Osteocyte (in vitro differentiated cells): ENCODE measurements at regions not wholly inside any gene's neighbourhood (a gene's known extent, or its start where the extent isn't known, plus 50 kb on each side); places are given as distances from the start of the nearest gene placed in this dataset.

ENCODE experiments used
- DNase-seq: peaks from one replicate; pipeline ENCODE4 v3.0.0; 2021; ENCODE audit warnings: mixed read lengths; ENCODE audit not compliant: unreplicated experiment; ENCODE audit errors: extremely low spot score
- H3K27ac Mint-ChIP-seq: one replicate; pipeline ENCODE4 v1.8.0; 2021; ENCODE audit warnings: mild to moderate bottlenecking, mixed read lengths; ENCODE audit not compliant: unreplicated experiment
- H3K27me3 Mint-ChIP-seq: one replicate; pipeline ENCODE4 v1.8.0; 2021; ENCODE audit warnings: mixed read lengths; ENCODE audit not compliant: unreplicated experiment
- H3K36me3 Mint-ChIP-seq: one replicate; pipeline ENCODE4 v1.8.0; 2021; ENCODE audit warnings: mixed read lengths; ENCODE audit not compliant: unreplicated experiment
- H3K4me1 Mint-ChIP-seq: one replicate; pipeline ENCODE4 v1.8.0; 2021; ENCODE audit warnings: mixed read lengths; ENCODE audit not compliant: unreplicated experiment
- H3K4me3 Mint-ChIP-seq: one replicate; pipeline ENCODE4 v1.8.0; 2021; ENCODE audit warnings: mild to moderate bottlenecking, moderate library complexity, mixed read lengths; ENCODE audit not compliant: unreplicated experiment
- H3K9me3 Mint-ChIP-seq: one replicate; pipeline ENCODE4 v1.8.0; 2021; ENCODE audit warnings: mixed read lengths; ENCODE audit not compliant: unreplicated experiment
- TF ChIP-seq, protein P1 (sequence below): fragments of 200-600 bp; sonication (generic); IDR thresholded peaks from 2 replicates; pipeline ENCODE4 v1.5.0; 2021; ENCODE audit warnings: antibody characterized with exemption, mild to moderate bottlenecking, moderate library complexity

DNA sequence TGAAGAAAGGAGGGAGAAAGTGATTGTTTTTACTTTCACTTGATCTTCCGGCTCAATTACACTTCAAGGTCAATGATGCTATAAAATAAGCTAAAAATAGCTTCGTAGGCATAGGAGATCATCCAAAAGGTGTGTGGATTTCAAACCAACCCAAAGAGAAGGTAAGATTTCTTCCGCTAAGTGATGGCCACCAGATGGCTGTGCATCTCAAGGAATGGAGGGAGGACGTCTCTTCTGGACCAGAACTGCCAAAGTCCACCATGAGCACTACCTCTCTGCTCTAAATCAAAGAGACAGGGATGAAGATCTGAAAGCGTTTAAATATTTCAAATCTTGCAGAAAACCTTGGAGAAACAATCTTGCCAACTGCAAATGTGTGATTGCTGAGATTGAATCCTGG, 199.1 kb upstream of the ZPLD1 start:
- DNase-seq: no peak
- Mint-ChIP-seq H3K36me3 (no peaks in the 10 kb centered on the region), H3K27me3 (peaks cover 66% of the 10 kb centered on the region), H3K4me1 (no peaks in the 10 kb centered on the region), H3K4me3 (no peak overlapping the region), H3K9me3 (no peaks in the 10 kb centered on the region), H3K27ac (no peak overlapping the region)
- TF ChIP-seq, protein P1, sequence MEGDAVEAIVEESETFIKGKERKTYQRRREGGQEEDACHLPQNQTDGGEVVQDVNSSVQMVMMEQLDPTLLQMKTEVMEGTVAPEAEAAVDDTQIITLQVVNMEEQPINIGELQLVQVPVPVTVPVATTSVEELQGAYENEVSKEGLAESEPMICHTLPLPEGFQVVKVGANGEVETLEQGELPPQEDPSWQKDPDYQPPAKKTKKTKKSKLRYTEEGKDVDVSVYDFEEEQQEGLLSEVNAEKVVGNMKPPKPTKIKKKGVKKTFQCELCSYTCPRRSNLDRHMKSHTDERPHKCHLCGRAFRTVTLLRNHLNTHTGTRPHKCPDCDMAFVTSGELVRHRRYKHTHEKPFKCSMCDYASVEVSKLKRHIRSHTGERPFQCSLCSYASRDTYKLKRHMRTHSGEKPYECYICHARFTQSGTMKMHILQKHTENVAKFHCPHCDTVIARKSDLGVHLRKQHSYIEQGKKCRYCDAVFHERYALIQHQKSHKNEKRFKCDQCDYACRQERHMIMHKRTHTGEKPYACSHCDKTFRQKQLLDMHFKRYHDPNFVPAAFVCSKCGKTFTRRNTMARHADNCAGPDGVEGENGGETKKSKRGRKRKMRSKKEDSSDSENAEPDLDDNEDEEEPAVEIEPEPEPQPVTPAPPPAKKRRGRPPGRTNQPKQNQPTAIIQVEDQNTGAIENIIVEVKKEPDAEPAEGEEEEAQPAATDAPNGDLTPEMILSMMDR: peak; percentile 14

DNA sequence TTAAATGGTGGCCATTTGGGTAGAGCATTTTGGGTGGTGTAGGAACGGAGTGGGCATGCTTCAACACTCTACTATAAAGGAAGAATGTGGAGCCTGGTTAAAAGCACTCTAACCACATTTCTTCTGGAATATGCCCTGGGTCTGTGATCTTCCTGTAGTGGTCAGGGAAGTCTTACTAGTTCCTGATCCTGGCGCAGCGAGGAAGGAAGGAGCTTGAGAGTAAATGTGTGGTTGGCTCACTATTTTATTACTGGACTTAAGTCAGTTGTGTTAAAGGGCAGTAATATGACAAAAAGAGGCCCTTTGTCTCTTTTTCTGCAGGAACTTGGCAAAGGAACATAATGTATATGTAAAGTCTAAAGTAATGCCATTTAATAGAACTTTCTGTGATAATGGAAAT, 197.6 kb upstream of the ZPLD1 start:
- Mint-ChIP-seq H3K9me3 (no peaks in the 10 kb centered on the region), H3K4me3 (no peak overlapping the region), H3K27ac (no peak overlapping the region), H3K27me3 (peaks cover 63% of the 10 kb centered on the region), H3K4me1 (no peaks in the 10 kb centered on the region), H3K36me3 (no peaks in the 10 kb centered on the region)
- no peak for DNase-seq
- TF ChIP-seq, protein P1: no peak

DNA sequence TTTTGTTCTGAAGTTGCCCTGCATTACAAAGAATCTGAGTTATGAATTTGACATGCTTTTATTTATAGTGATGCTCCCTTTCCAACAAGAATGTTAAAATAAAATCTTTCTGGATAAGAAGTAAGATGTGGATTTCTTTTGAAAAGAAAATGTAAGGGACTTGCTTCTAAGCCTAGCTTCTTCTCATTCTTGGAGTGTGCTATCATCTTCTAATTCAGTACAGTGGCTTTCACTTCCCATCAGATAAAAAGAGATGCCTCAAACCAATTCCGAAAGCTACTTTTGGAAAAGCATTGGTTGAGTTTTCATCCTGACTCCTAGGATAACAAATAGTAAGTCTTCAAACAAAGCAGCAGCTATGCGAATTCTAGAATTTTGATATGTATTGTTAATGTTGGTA, 197.0 kb upstream of the ZPLD1 start:
- H3K4me3 Mint-ChIP-seq: no peak overlapping the region
- no peaks in the 10 kb centered on the region for H3K36me3 Mint-ChIP-seq
- H3K27ac Mint-ChIP-seq: no peak overlapping the region
- H3K9me3 Mint-ChIP-seq: no peaks in the 10 kb centered on the region
- no peaks in the 10 kb centered on the region for H3K4me1 Mint-ChIP-seq
- DNase-seq: no peak
- TF ChIP-seq, protein P1: no peak
- H3K27me3 Mint-ChIP-seq: peaks cover 67% of the 10 kb centered on the region

DNA sequence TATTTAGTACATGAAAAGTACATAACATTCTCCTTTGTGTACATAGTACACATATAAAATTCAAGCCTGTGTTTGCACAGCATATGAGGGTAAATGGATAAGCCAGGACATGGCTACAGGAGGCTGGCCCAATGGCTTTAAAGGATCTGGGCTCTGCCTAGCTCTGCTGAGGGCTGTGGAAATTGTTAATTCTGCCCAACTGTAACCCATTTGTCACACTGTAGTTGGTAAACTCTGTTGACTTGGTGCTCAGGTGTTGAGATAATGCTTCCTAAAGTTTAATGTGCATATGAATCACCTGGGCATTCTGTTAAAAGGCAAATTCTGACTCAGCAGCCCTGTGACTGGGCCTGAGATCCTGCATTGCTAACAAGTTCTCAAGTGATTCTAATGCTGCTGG, 196.5 kb upstream of the ZPLD1 start:
- H3K27ac Mint-ChIP-seq: no peak overlapping the region
- no peak for DNase-seq
- H3K27me3 Mint-ChIP-seq: peaks cover 63% of the 10 kb centered on the region
- H3K4me3 Mint-ChIP-seq: no peak overlapping the region
- no peaks in the 10 kb centered on the region for H3K36me3 Mint-ChIP-seq
- TF ChIP-seq, protein P1: no peak
- H3K9me3 Mint-ChIP-seq: no peaks in the 10 kb centered on the region
- H3K4me1 Mint-ChIP-seq: no peaks in the 10 kb centered on the region

DNA sequence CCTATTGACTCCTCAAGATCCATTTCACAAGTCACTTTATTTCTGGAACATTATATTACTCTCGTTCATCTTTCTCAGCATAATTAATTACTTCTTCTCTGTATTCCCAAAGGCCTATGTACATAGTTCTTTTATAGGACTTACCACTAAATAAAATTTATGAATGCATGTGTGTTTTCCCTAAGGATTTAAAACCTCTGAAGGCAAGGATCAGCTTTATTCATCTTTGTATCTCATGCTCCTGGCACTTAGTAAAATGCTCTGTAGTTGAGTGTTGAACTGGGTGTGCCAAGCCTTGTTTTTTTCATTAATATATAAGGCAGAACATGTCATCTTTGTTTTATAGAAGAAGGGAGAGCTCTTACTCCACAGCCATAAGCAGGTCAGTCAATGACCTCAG, 194.1 kb upstream of the ZPLD1 start:
- Mint-ChIP-seq H3K27ac (no peak overlapping the region), H3K27me3 (peaks cover 53% of the 10 kb centered on the region), H3K4me1 (no peaks in the 10 kb centered on the region), H3K36me3 (no peaks in the 10 kb centered on the region), H3K4me3 (no peak overlapping the region), H3K9me3 (no peaks in the 10 kb centered on the region)
- TF ChIP-seq, protein P1: no peak
- DNase-seq: no peak
